ENCODE measurements at regions not wholly inside any gene's neighbourhood (a gene's known extent, or its start where the extent isn't known, plus 50 kb on each side); places are given as distances from the start of the nearest gene placed in this dataset.

DNA sequence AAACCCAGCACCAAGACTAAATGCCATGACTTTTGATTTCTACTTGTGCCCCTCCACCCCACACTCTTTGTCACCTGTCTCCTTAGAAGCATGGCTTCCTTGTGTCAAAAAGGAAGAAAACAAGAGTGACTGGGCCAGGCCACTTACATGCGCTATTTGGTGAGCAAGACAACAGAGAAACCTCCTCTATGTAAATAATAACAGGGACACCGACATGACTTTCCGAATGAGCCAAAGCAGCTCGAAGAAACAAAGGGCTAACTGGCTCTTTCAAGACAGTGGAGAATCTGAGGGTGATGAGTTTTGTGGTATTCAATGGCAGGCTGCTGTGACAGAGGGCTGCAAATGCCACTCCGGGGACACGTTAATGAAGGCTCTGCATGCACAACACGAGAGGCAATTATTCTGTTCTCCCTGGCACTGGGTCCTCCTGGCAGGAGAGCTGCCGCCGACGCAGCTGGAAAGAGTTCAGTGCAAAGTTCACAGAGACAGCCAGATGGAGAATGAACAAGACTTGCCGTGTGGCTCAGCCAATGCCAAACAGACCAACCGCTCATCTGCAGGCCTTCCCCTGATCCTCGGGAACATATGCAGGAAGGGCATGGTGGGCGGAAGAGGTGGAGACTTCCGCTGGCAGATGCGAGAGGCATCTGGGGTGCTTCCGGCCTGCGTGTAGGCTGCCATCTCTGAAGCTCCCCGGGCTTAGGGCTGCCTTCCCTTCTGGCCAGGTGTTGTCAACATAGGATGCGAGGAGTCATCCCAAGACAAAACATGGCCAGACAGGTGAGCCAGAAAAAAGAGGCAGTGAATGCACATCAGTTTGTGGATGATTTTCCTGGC is 59.1 kb upstream of the SMNDC1 start:
- TF ChIP-seq, protein P1, sequence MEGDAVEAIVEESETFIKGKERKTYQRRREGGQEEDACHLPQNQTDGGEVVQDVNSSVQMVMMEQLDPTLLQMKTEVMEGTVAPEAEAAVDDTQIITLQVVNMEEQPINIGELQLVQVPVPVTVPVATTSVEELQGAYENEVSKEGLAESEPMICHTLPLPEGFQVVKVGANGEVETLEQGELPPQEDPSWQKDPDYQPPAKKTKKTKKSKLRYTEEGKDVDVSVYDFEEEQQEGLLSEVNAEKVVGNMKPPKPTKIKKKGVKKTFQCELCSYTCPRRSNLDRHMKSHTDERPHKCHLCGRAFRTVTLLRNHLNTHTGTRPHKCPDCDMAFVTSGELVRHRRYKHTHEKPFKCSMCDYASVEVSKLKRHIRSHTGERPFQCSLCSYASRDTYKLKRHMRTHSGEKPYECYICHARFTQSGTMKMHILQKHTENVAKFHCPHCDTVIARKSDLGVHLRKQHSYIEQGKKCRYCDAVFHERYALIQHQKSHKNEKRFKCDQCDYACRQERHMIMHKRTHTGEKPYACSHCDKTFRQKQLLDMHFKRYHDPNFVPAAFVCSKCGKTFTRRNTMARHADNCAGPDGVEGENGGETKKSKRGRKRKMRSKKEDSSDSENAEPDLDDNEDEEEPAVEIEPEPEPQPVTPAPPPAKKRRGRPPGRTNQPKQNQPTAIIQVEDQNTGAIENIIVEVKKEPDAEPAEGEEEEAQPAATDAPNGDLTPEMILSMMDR (optimal IDR thresholded peaks at IDR 0.05 in 1 of 3, IDR thresholded peaks at IDR 0.05 in 1 of 3, conservative IDR thresholded peaks at IDR 0.05 in 1 of 3; ENCODE audit: extremely low read depth in 1 of 3, insufficient read depth in 2 of 3, low read length in 3 of 3), result no peak
- TF ChIP-seq EZH2 (IDR thresholded peaks at IDR 0.05; ENCODE audit: low read length), result no peak

Data from keratinocyte (primary cell).